K562 (cell line): ENCODE measurements at regions not wholly inside any gene's neighbourhood (a gene's known extent, or its start where the extent isn't known, plus 50 kb on each side); places are given as distances from the start of the nearest gene placed in this dataset.

Experiments used
- ATAC-seq: fragments of 200-7000 bp; cut with Tn5 transposase; 3 replicates; pipeline ENCODE4 v1.9.1; 2020; ENCODE audit warnings: moderate library complexity
- BruUV-seq: library from RNA; stranded (reverse); fragments of 400-500 nt; replicated peaks from 2 replicates; lab custom pipeline; 2021; lab: Mats Ljungman, UMichigan
- CTCF ChIA-PET: fragments of 300-600 bp; formaldehyde crosslinking; extraction: SDS; loops from one replicate; lab custom pipeline; 2021; ENCODE audit warnings: low intra/inter-chr PET ratio; lab: Yijun Ruan, JAX
- POLR2A ChIA-PET: fragments of 300-600, 350-650 bp; sonication (Branson Sonifier 250); formaldehyde crosslinking; extraction: SDS; loops from one replicate; lab custom pipeline; 2021; ENCODE audit warnings: antibody characterized with exemption, inconsistent platforms; lab: Yijun Ruan, JAX
- DNase-seq, 4 experiments: peaks; one replicate each; pipeline versions ENCODE4 v3.0.0 to v3.0.0-alpha.2; 2011 to 2018; ENCODE audit warnings: low spot score in 3 of 4, mixed read lengths in 3 of 4; ENCODE audit errors: extremely low read depth in 1 of 4
- FAIRE-seq: peaks from 2 replicates; lab custom pipeline; 2011; peaks lifted over from hg19 to GRCh38; lab: Jason Lieb, UNC
- H2AFZ ChIP-seq: 2 replicates; pipeline ENCODE4 v1.6.0; 2011; ENCODE audit warnings: low read depth, low read length, control low read depth, inconsistent platforms
- H3K27ac ChIP-seq: fragments of 200-600 bp; 3 replicates; pipeline ENCODE4 v1.8.0; 2011; ENCODE audit warnings: low read depth, mild to moderate bottlenecking, control low read depth, inconsistent platforms, low read length, moderate library complexity, mixed read lengths; ENCODE audit errors: extremely low read depth
- H3K27me3 ChIP-seq, 2 experiments: fragments of 300-600 bp in 1 of 2; 2 replicates in 1 of 2; 3 replicates in 1 of 2; pipeline versions ENCODE4 v1.6.0 to v1.8.0; 2011; ENCODE audit warnings: inconsistent platforms in 2 of 2, low read length in 2 of 2, mild to moderate bottlenecking in 1 of 2, mixed read lengths in 1 of 2, moderate library complexity in 1 of 2; ENCODE audit not compliant: control insufficient read depth in 2 of 2, insufficient read depth in 2 of 2
- H3K36me3 ChIP-seq: fragments of 300-600 bp; 3 replicates; pipeline ENCODE4 v1.8.0; 2011; ENCODE audit warnings: mild to moderate bottlenecking, low read length, inconsistent platforms; ENCODE audit not compliant: control insufficient read depth, insufficient read depth
- H3K4me1 ChIP-seq, 2 experiments: fragments of 200-600 bp in 1 of 2; replicated peaks in 1 of 2; 2 replicates in 1 of 2; 3 replicates in 1 of 2; pipeline versions ENCODE4 v1.5.1 to v1.8.0; 2011; ENCODE audit warnings: inconsistent platforms in 2 of 2, low read length in 2 of 2, mild to moderate bottlenecking in 1 of 2, mixed read lengths in 1 of 2, moderate library complexity in 1 of 2; ENCODE audit not compliant: control insufficient read depth in 2 of 2, insufficient read depth in 2 of 2
- H3K4me2 ChIP-seq: 2 replicates; pipeline ENCODE4 v1.6.1; 2011; ENCODE audit warnings: low read length, control low read depth, inconsistent platforms, mixed read lengths; ENCODE audit not compliant: insufficient read depth
- H3K4me3 ChIP-seq: fragments of 200-600 bp; sonication (generic), shearing (Covaris generic); 2 replicates; pipeline ENCODE4 v1.5.1; 2016; ENCODE audit warnings: control low read depth, inconsistent platforms
- H3K79me2 ChIP-seq: fragments of 200-600 bp; 3 replicates; pipeline ENCODE4 v1.8.0; 2011; ENCODE audit warnings: low read length, inconsistent platforms; ENCODE audit not compliant: control insufficient read depth, insufficient read depth
- H3K9ac ChIP-seq, 2 experiments: 2 replicates each; pipeline versions ENCODE4 v1.6.0 to v1.6.1; 2011; ENCODE audit warnings: low read depth in 2 of 2, low read length in 2 of 2, control low read depth in 1 of 2, inconsistent platforms in 1 of 2, mild to moderate bottlenecking in 1 of 2, mixed read lengths in 1 of 2; ENCODE audit not compliant: insufficient read depth in 1 of 2
- H3K9me1 ChIP-seq: one replicate; pipeline ENCODE4 v1.6.0; 2011; ENCODE audit warnings: inconsistent platforms, mild to moderate bottlenecking, low read length, moderate library complexity; ENCODE audit not compliant: control insufficient read depth, insufficient read depth
- H3K9me3 ChIP-seq: replicated peaks from 2 replicates; pipeline ENCODE4 v1.5.1; 2011; ENCODE audit warnings: low read depth, low read length, inconsistent platforms; ENCODE audit not compliant: control insufficient read depth, insufficient read depth
- H4K20me1 ChIP-seq: replicated peaks from 2 replicates; pipeline ENCODE4 v1.6.1; 2011; ENCODE audit warnings: low read length, inconsistent platforms, mixed read lengths; ENCODE audit not compliant: control insufficient read depth, insufficient read depth
- ARID3A ChIP-seq: IDR thresholded peaks from 2 replicates; pipeline ENCODE4 v1.6.1; 2012; ENCODE audit warnings: low read depth, low read length, improper control_type of control experiment, borderline replicate concordance
- ETV5 ChIP-seq: sonication (generic); formaldehyde crosslinking; IDR thresholded peaks from 2 replicates; pipeline ENCODE4 v1.4.0; 2020; ENCODE audit warnings: low read depth, mild to moderate bottlenecking, missing genetic modification reagents
- HLTF ChIP-seq: fragments of 450-650 bp; IDR thresholded peaks from 2 replicates; pipeline ENCODE4 v1.6.1; 2016
- RFX7 ChIP-seq: fragments of 250-450 bp; sonication (Bioruptor Pico); IDR thresholded peaks from 2 replicates; pipeline ENCODE4 v1.5.1; 2021; ENCODE audit warnings: mild to moderate bottlenecking
- STAG1 ChIP-seq: sonication (generic); formaldehyde crosslinking; IDR thresholded peaks from 2 replicates; pipeline ENCODE4 v1.5.0; 2020; ENCODE audit warnings: missing genetic modification reagents, borderline replicate concordance
- THRB ChIP-seq: fragments of 450-650 bp; formaldehyde crosslinking; conservative IDR thresholded peaks from 2 replicates; pipeline ENCODE4 v1.4.0; 2022; ENCODE audit warnings: mild to moderate bottlenecking, missing genetic modification characterization
- ZC3H11A ChIP-seq: IDR thresholded peaks from 2 replicates; pipeline ENCODE4 v1.6.1; 2012; ENCODE audit warnings: low read depth, low read length, improper control_type of control experiment
- ZKSCAN1 ChIP-seq: fragments of 150-350 bp; IDR thresholded peaks from 2 replicates; pipeline ENCODE4 v1.6.1; 2016; ENCODE audit warnings: low read depth, low read length
- ZNF146 ChIP-seq: IDR thresholded peaks from one replicate; pipeline ENCODE4 v1.6.1; 2018; ENCODE audit warnings: missing compliant biosample characterization; ENCODE audit not compliant: unreplicated experiment
- ZNF695 ChIP-seq: fragments of 450-650 bp; formaldehyde crosslinking; IDR thresholded peaks from 2 replicates; pipeline ENCODE4 v1.4.0; 2020; ENCODE audit warnings: mild to moderate bottlenecking, moderate library complexity
- ZNF696 ChIP-seq: fragments of 250-450 bp; sonication (Bioruptor Pico); conservative IDR thresholded peaks from 2 replicates; pipeline ENCODE4 v1.4.0; 2020; ENCODE audit warnings: mild to moderate bottlenecking, moderate library complexity
- ZNF75A ChIP-seq: fragments of 450-650 bp; formaldehyde crosslinking; IDR thresholded peaks from 2 replicates; pipeline ENCODE4 v1.4.0; 2020; ENCODE audit warnings: mild to moderate bottlenecking
- WGBS: fragments of 100-300 bp; shearing (Covaris generic); methylation state at CpG from one replicate; pipeline ENCODE4 v1.1.6; 2016; ENCODE audit warnings: low coverage, mixed read lengths; ENCODE audit not compliant: insufficient coverage; ENCODE audit errors: missing lambda C conversion rate; 5-methylcytosine and 5-hydroxymethylcytosine counted together
- in situ Hi-C: fragments of 300-500 bp; cut with MboI; formaldehyde crosslinking; loops from 4 replicates; pipeline ENCODE4 v1.15.0; 2018; ENCODE audit warnings: inconsistent platforms, mixed read lengths
- intact Hi-C: fragments of 100-400 bp; cut with micrococcal nuclease; formaldehyde crosslinking; loops from 2 replicates; pipeline ENCODE4 v1.14.2; 2022

DNA sequence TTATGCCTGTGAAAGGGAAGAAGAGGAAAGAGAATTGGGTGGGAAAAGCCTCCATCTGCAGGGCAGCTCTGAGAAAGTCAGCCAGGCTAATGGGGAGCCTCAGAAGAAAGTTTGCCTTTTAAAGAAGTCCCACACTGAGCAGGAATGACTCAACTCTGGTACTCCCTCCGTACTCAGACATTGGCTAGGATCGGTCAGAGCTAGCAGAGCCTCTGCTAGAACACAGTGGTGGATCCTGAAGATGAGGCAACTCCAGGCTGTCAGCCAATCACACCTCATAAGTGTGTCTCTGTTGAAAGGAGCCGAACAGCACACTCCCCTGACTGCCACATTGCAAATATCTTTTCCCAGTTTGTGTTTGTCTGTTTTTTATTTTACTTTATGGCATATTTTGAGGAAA is 96.9 kb downstream of the HNRNPLL start:
- whole genome bisulfite sequencing = 16% methylated on average over 3 of the region's 3 CpGs
- H3K27ac ChIP-seq = no peak overlapping the region
- no peaks in the 10 kb centered on the region for H3K79me2 ChIP-seq
- H3K4me3 ChIP-seq = no peak overlapping the region
- in situ Hi-C loops (loop anchor here (5.0 kb wide), 1 partner anchor 188 kb away; no protein-coding TSS in a partner anchor), intact Hi-C loops (loop anchor here (5.0 kb wide), 1 partner anchor 63 kb away; no protein-coding TSS in a partner anchor)
- no TSS peak for BruUV-seq
- FAIRE-seq (no peak), ATAC-seq (peak; percentile 28), DNase-seq (peak in 1 of 4 experiments; percentile 23)
- H3K9me3 ChIP-seq = peaks cover 4% of the 10 kb centered on the region; the same call in 1 of the 2 replicates
- CTCF ChIA-PET = no interaction called here
- H3K9ac ChIP-seq = no peak overlapping the region
- no peaks in the 10 kb centered on the region for H3K27me3 ChIP-seq
- no peak for TF ChIP-seq ZNF695 (CRISPR knock-in tag)
- TF ChIP-seq RFX7 = no peak
- no peak for TF ChIP-seq ETV5
- TF ChIP-seq, all 486 proteins: peak for 0
- Histone ChIP-seq H3K9me1 (peaks cover 4% of the 10 kb centered on the region), H3K4me1 (peaks cover 15 to 24% of the 10 kb centered on the region in 2 experiments), H3K36me3 (no peaks in the 10 kb centered on the region), H4K20me1 (no peaks in the 10 kb centered on the region; the same call in 1 of the 2 replicates), H2AFZ (no peak overlapping the region), H3K4me2 (no peak overlapping the region)
- POLR2A ChIA-PET = no interaction called here

DNA sequence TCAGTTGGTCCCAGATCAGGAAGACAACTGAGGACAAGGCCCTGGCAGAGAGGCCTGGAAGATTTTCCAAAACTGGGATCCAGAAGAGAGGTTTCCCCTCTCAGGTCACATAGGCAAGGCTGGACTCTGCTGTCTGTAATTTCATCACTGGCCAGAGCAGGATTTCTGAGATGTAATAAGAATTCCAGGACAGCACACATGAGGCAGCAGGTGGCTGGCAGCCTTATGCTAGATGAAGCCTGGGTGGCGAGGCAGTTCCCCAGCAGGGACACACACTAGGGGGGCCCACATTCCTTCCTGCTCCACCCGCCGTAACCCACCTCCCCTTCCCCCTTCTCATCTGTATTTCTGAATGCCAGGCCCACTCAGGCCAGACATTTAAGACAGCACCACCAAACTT is 98.6 kb downstream of the HNRNPLL start:
- no peak for FAIRE-seq
- POLR2A ChIA-PET = no interaction called here
- intact Hi-C loops (no loop called here), in situ Hi-C loops (no loop called here)
- H3K27ac ChIP-seq = no peak overlapping the region
- H4K20me1 ChIP-seq = no peaks in the 10 kb centered on the region; the same call in 1 of the 2 replicates
- no peak overlapping the region for H3K9ac ChIP-seq
- DNase-seq = no peak
- H3K79me2 ChIP-seq = no peaks in the 10 kb centered on the region
- H3K4me3 ChIP-seq = no peak overlapping the region
- BruUV-seq = no TSS peak
- TF ChIP-seq ZNF696 (no peak), THRB (CRISPR knock-in tag) (no peak), STAG1 (CRISPR knock-in tag) (no peak), HLTF (no peak), ARID3A (no peak), ZNF75A (CRISPR knock-in tag) (no peak), ZKSCAN1 (no peak), ZNF146 (no peak), ZC3H11A (no peak)
- peaks cover 4% of the 10 kb centered on the region; the same call in 1 of the 2 replicates for H3K9me3 ChIP-seq
- 34% methylated on average over 3 of the region's 3 CpGs for WGBS
- no peaks in the 10 kb centered on the region for H3K27me3 ChIP-seq
- no peak for ATAC-seq
- peaks cover 7 to 11% of the 10 kb centered on the region in 2 experiments; a peak in 4 of 5 replicates for H3K4me1 ChIP-seq
- CTCF ChIA-PET = no interaction called here
- no peak overlapping the region for H3K4me2 ChIP-seq
- no peaks in the 10 kb centered on the region for H3K36me3 ChIP-seq
- H3K9me1 ChIP-seq = peaks cover 4% of the 10 kb centered on the region
- H2AFZ ChIP-seq = no peak overlapping the region
